ENCODE measurements at regions not wholly inside any gene's neighbourhood (a gene's known extent, or its start where the extent isn't known, plus 50 kb on each side); places are given as distances from the start of the nearest gene placed in this dataset.
"Not testable (repeated sequence)": the region's sequence is repeated elsewhere in the genome, so short reads cannot be mapped to it uniquely, and the experiment has no call there.

GRCh38 chr5:122209601-122210000 is 80.3 kb downstream of the ZNF474 start:
- not testable (repeated sequence) for DNase-seq (ENCODE audit: low read depth); H3K4me3 ChIP-seq (ENCODE audit: control insufficient read depth, low read depth, low read length)

DNA sequence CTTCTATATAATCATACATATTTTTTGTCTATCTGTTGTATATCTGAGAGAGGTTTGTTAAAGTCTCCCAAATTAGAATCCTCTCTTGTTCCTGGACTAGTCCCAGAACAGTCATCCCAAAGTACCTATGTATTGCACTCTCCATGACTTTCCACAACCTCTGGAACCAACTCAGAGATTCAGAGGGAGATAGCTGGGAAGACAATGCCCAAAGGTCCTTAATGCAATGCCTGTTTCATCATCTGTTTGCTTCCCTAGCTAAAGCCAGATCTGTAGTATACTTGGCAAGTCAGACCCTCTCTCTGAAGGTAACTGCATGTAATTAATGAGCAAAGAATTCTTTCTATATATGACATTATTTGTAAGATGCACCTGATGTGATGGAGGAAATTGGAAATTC is 89.4 kb downstream of the ZNF474 start:
- DNase-seq (ENCODE audit: low read depth) = no peak
- no peak overlapping the region for H3K4me3 ChIP-seq (ENCODE audit: control insufficient read depth, low read depth, low read length)
- TF ChIP-seq, protein P1, sequence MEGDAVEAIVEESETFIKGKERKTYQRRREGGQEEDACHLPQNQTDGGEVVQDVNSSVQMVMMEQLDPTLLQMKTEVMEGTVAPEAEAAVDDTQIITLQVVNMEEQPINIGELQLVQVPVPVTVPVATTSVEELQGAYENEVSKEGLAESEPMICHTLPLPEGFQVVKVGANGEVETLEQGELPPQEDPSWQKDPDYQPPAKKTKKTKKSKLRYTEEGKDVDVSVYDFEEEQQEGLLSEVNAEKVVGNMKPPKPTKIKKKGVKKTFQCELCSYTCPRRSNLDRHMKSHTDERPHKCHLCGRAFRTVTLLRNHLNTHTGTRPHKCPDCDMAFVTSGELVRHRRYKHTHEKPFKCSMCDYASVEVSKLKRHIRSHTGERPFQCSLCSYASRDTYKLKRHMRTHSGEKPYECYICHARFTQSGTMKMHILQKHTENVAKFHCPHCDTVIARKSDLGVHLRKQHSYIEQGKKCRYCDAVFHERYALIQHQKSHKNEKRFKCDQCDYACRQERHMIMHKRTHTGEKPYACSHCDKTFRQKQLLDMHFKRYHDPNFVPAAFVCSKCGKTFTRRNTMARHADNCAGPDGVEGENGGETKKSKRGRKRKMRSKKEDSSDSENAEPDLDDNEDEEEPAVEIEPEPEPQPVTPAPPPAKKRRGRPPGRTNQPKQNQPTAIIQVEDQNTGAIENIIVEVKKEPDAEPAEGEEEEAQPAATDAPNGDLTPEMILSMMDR (conservative IDR thresholded peaks at IDR 0.05; ENCODE audit: control insufficient read depth, insufficient read depth, low read depth, low read length) = no peak

DNA sequence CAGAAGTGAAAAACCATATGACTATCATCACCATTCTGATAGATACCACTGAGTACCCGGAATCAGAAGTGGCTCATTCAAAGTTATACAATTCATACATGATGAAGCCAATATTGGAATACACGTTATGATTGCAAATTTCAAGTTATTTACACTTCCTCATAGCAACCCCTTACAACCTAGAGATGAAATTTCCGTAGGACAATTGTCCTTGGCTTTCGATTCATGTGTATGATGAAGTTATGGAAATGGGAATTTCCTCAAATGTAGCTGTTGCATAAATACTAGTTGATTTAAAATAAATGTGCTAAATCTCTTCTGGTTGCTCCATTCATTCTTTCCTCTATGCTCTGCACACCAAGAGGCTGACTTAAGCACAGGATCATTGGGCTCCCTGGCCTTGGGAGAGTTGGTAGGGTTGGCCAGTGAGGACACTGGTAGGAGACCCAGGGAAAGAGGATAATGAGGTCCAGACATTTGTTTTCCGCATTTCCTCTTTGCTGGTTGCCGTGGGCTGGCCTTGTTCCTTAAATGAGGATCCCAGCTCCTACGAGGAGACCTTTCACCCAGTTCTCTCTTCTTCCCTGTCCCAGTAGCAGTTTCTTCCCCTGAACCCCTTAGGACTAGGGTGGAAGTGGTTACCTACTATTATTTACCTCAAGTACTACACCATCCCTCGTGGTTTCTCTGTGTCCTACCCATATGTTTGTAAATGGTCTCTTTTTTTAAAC is 90.3 kb downstream of the ZNF474 start:
- no peak for DNase-seq (ENCODE audit: low read depth)
- H3K4me3 ChIP-seq (ENCODE audit: control insufficient read depth, low read depth, low read length) = no peak overlapping the region
- TF ChIP-seq, protein P1 (conservative IDR thresholded peaks at IDR 0.05; ENCODE audit: control insufficient read depth, insufficient read depth, low read depth, low read length) = no peak

- TF ChIP-seq, protein P1 (conservative IDR thresholded peaks at IDR 0.05; ENCODE audit: control insufficient read depth, insufficient read depth, low read depth, low read length) = no peak
- DNase-seq (ENCODE audit: low read depth) = no peak
- no peak overlapping the region for H3K4me3 ChIP-seq (ENCODE audit: control insufficient read depth, low read depth, low read length)
Observed at GRCh38 chr5:122220511-122220910, 91.2 kb downstream of the ZNF474 start.

DNA sequence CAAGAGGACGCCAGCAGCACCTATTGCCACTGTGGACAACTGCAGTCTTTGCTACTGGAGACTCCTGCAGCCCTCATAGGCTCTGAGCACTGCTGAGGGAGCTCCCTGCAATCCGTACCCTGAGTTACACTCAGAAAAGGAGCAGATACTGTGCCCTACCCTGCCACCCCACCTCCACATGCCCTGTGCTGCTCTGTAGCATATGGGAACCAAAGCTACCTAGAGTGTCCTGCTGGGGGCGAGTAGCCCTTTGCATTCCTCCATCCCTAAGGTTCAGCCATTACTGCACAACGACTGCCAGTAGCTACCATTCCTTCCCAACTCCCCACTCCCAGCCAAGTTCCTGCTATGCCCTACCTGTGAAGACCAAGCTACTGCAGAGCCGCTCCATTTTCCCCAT is 90.2 kb upstream of the SNCAIP start:
- H3K4me3 ChIP-seq (ENCODE audit: control insufficient read depth, low read depth, low read length) = no peak overlapping the region
- TF ChIP-seq, protein P1 (conservative IDR thresholded peaks at IDR 0.05; ENCODE audit: control insufficient read depth, insufficient read depth, low read depth, low read length) = no peak
- no peak for DNase-seq (ENCODE audit: low read depth)

- TF ChIP-seq, protein P1 (conservative IDR thresholded peaks at IDR 0.05; ENCODE audit: control insufficient read depth, insufficient read depth, low read depth, low read length) = no peak
- no peak for DNase-seq (ENCODE audit: low read depth)
- no peak overlapping the region for H3K4me3 ChIP-seq (ENCODE audit: control insufficient read depth, low read depth, low read length)
Observed at GRCh38 chr5:122222580-122222979, 89.5 kb upstream of the SNCAIP start.

- TF ChIP-seq, protein P1 (conservative IDR thresholded peaks at IDR 0.05; ENCODE audit: control insufficient read depth, insufficient read depth, low read depth, low read length) = no peak
- no peak for DNase-seq (ENCODE audit: low read depth)
- H3K4me3 ChIP-seq (ENCODE audit: control insufficient read depth, low read depth, low read length) = no peak overlapping the region
Observed at GRCh38 chr5:122228728-122229392, 83.2 kb upstream of the SNCAIP start.
